Upper lobe of left lung (tissue), 4 donors: ENCODE measurements at regions not wholly inside any gene's neighbourhood (a gene's known extent, or its start where the extent isn't known, plus 50 kb on each side); places are given as distances from the start of the nearest gene placed in this dataset.

Experiments
- POLR2AphosphoS5 ChIP-seq, 2 donors: sonication (generic); formaldehyde crosslinking; IDR thresholded peaks; one replicate each; pipeline ENCODE4 v1.5.1; 2017; ENCODE audit warnings: antibody characterized with exemption in 2 of 2
- TF ChIP-seq, protein P1 (sequence below), 6 experiments: fragments of 450-650 bp in 4 of 6; fragments of 200-600 bp in 2 of 6; sonication (generic) in 2 of 6; IDR thresholded peaks; one replicate each; pipeline ENCODE4 v1.5.1; 2016 to 2019; ENCODE audit warnings: antibody characterized with exemption in 6 of 6

DNA sequence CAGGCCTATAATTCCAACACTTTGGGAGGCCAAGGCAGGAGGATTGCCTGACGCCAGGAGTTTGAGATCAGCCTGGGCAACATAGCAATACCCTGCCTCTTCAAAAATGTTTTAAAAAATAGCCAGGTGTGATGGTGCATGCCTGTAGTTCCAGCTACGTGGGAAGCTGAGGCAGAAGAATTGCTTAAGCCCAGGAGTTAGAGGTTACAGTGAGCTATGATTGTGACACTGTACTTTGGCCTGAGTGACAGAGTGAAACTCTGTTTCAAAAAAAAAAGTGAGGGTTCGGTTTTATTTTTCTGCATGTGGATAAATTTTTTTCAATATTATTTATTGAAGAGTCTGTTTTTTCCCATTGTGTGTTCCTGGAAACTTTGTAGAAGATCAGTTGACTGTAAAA is 208.1 kb downstream of the SLC4A3 start:
- TF ChIP-seq, protein P1, sequence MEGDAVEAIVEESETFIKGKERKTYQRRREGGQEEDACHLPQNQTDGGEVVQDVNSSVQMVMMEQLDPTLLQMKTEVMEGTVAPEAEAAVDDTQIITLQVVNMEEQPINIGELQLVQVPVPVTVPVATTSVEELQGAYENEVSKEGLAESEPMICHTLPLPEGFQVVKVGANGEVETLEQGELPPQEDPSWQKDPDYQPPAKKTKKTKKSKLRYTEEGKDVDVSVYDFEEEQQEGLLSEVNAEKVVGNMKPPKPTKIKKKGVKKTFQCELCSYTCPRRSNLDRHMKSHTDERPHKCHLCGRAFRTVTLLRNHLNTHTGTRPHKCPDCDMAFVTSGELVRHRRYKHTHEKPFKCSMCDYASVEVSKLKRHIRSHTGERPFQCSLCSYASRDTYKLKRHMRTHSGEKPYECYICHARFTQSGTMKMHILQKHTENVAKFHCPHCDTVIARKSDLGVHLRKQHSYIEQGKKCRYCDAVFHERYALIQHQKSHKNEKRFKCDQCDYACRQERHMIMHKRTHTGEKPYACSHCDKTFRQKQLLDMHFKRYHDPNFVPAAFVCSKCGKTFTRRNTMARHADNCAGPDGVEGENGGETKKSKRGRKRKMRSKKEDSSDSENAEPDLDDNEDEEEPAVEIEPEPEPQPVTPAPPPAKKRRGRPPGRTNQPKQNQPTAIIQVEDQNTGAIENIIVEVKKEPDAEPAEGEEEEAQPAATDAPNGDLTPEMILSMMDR (IDR thresholded peaks at IDR 0.05) = no peak
- TF ChIP-seq POLR2AphosphoS5 (IDR thresholded peaks at IDR 0.05) = no peak
